ENCODE measurements at regions not wholly inside any gene's neighbourhood (a gene's known extent, or its start where the extent isn't known, plus 50 kb on each side); places are given as distances from the start of the nearest gene placed in this dataset.
"Not testable (repeated sequence)": the region's sequence is repeated elsewhere in the genome, so short reads cannot be mapped to it uniquely, and the experiment has no call there.

DNA sequence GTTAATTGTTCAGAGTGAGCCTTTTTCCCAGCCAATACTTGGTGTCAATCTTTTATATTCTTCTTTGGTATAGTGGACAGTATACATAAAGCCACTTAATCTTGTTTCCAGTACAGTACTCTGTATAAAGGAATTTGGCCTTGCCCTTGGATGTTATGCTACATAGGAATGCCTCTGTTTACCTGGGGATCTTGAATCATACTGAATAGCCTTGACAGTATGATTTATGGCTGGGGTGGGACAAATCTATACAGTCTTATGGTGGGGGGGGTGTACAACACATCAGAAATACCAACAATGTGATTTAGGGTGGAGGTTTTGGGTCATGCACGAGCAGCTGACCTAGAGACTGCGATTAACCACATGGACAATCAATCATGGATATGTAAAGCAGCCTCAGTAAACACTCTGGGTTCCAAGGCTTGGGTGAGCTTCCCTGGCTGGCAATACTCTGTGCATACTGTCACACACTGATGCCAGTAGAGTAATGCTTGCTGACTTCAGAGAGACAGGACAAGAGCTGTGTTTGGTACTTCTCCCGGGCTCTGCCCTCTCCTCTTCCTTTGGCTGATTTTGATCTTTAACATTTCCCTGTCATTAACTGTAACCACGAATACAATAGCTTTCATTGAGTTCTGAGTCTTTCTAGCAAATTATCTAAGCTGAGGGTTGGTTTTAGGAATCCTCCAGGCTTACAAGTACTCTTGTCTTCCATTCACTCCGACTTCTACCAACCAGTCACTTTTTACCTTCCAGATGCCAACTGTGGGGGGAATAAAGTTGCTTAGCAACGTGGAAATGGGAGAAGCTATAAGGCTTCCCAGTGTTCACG lies 84.6 kb downstream of the IARS1 start:
- Mint-ChIP-seq H3K27ac (no peak overlapping the region), H3K27me3 (ENCODE audit: low read depth in 3 of 3) (no peaks in the 10 kb centered on the region)
- no peaks in the 10 kb centered on the region for H3K9me3 ChIP-seq (replicated peaks in 1 of 2; ENCODE audit: control insufficient read depth in 1 of 2, insufficient read depth in 1 of 2, low read length in 2 of 2)

GRCh38 chr9:92206488-92206887 lies 87.0 kb downstream of the IARS1 start:
- no peak overlapping the region for H2AFZ ChIP-seq (ENCODE audit: insufficient read depth, low read depth, low read length, poor library complexity, severe bottlenecking)
- no CpG with 5 or more reads among the region's 1 CpG for WGBS (ENCODE audit: insufficient coverage)
- H3K4me1 Mint-ChIP-seq: no peaks in the 10 kb centered on the region

More for the DNA sequence above, 84.6 kb downstream of the IARS1 start:
- H3K4me3 ChIP-seq (replicated peaks in 1 of 3; ENCODE audit: low read depth in 2 of 3, low read length in 3 of 3): no peak overlapping the region
- H3K36me3 ChIP-seq (replicated peaks in 1 of 2; ENCODE audit: control insufficient read depth in 1 of 2, insufficient read depth in 2 of 2, low read length in 2 of 2): peaks cover 42 to 53% of the 10 kb centered on the region in 2 donors
- H3K27ac ChIP-seq (ENCODE audit: low read depth in 1 of 2, low read length in 2 of 2): no peak overlapping the region
- TF ChIP-seq, protein P1, sequence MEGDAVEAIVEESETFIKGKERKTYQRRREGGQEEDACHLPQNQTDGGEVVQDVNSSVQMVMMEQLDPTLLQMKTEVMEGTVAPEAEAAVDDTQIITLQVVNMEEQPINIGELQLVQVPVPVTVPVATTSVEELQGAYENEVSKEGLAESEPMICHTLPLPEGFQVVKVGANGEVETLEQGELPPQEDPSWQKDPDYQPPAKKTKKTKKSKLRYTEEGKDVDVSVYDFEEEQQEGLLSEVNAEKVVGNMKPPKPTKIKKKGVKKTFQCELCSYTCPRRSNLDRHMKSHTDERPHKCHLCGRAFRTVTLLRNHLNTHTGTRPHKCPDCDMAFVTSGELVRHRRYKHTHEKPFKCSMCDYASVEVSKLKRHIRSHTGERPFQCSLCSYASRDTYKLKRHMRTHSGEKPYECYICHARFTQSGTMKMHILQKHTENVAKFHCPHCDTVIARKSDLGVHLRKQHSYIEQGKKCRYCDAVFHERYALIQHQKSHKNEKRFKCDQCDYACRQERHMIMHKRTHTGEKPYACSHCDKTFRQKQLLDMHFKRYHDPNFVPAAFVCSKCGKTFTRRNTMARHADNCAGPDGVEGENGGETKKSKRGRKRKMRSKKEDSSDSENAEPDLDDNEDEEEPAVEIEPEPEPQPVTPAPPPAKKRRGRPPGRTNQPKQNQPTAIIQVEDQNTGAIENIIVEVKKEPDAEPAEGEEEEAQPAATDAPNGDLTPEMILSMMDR (IDR thresholded peaks at IDR 0.05): no peak
- no peak overlapping the region for H3K4me3 Mint-ChIP-seq
- H3K9ac ChIP-seq (ENCODE audit: insufficient read depth, low read length, poor library complexity, severe bottlenecking): no peak overlapping the region
- no peaks in the 10 kb centered on the region for H4K20me1 ChIP-seq (ENCODE audit: insufficient read depth, low read length)
- peaks cover 61 to 63% of the 10 kb centered on the region in 2 donors for H3K36me3 Mint-ChIP-seq
- peaks cover 0 to 2% (median 0%) of the 10 kb centered on the region in 7 donors for H3K9me3 Mint-ChIP-seq
- no peaks in the 10 kb centered on the region for H3K27me3 ChIP-seq (ENCODE audit: control insufficient read depth in 2 of 2, insufficient read depth in 2 of 2, low read length in 2 of 2)
- no peaks in the 10 kb centered on the region for H3K4me1 Mint-ChIP-seq
- H3K4me1 ChIP-seq (ENCODE audit: control insufficient read depth in 1 of 2, insufficient read depth in 2 of 2, low read length in 2 of 2): no peaks in the 10 kb centered on the region
- no peak overlapping the region for H2AFZ ChIP-seq (ENCODE audit: insufficient read depth, low read depth, low read length, poor library complexity, severe bottlenecking)
- WGBS (ENCODE audit: insufficient coverage): 100% methylated on average over 2 of the region's 7 CpGs
- no peaks in the 10 kb centered on the region for H3K79me2 ChIP-seq (ENCODE audit: insufficient read depth, low read length)
- H3K4me2 ChIP-seq (replicated peaks; ENCODE audit: extremely low read depth, low read length, poor library complexity, severe bottlenecking): no peak overlapping the region
- intact Hi-C loops (cut with micrococcal nuclease): no loop called here
- no peak for DNase-seq

DNA sequence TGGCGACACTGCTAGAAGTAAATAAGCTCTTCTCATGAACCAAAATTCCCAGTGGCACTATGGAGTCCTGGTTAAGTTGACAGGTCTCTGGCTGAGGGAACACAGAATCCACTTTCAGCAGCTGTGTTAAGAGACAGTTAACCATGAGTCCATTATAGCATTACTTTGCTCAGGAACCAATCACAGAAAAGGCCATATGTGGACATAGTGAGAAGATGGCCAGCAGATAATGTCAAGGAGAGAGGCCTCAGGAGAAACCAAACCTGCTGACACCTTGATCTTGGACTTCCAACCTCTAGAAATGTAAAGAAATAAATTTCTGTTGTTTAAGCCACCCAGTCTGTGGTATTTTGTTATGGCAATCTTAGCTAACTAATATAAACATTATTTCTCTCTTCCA lies 88.7 kb upstream of the SPTLC1 start:
- H3K4me2 ChIP-seq (replicated peaks; ENCODE audit: extremely low read depth, low read length, poor library complexity, severe bottlenecking); H3K27ac ChIP-seq (ENCODE audit: low read depth in 1 of 2, low read length in 2 of 2); H3K9me3 ChIP-seq (replicated peaks in 1 of 2; ENCODE audit: control insufficient read depth in 1 of 2, insufficient read depth in 1 of 2, low read length in 2 of 2); H3K4me3 ChIP-seq (replicated peaks in 1 of 3; ENCODE audit: low read depth in 2 of 3, low read length in 3 of 3); H4K20me1 ChIP-seq (ENCODE audit: insufficient read depth, low read length); H3K79me2 ChIP-seq (ENCODE audit: insufficient read depth, low read length); H3K4me3 Mint-ChIP-seq; H3K9me3 Mint-ChIP-seq; H3K4me1 ChIP-seq (ENCODE audit: control insufficient read depth in 1 of 2, insufficient read depth in 2 of 2, low read length in 2 of 2); H3K9ac ChIP-seq (ENCODE audit: insufficient read depth, low read length, poor library complexity, severe bottlenecking); H2AFZ ChIP-seq (ENCODE audit: insufficient read depth, low read depth, low read length, poor library complexity, severe bottlenecking); intact Hi-C loops (cut with micrococcal nuclease); H3K27me3 Mint-ChIP-seq (ENCODE audit: low read depth in 3 of 3); H3K27ac Mint-ChIP-seq; H3K27me3 ChIP-seq (ENCODE audit: control insufficient read depth in 2 of 2, insufficient read depth in 2 of 2, low read length in 2 of 2); DNase-seq; H3K4me1 Mint-ChIP-seq: not testable (repeated sequence)
- H3K36me3 Mint-ChIP-seq: peaks cover 12 to 13% of the 10 kb centered on the region in 2 donors
- 100% methylated on average over 1 of the region's 1 CpG for WGBS (ENCODE audit: insufficient coverage)
- H3K36me3 ChIP-seq (replicated peaks in 1 of 2; ENCODE audit: control insufficient read depth in 1 of 2, insufficient read depth in 2 of 2, low read length in 2 of 2): peaks cover 3 to 13% of the 10 kb centered on the region in 2 donors

More at GRCh38 chr9:92206488-92206887, 87.0 kb downstream of the IARS1 start:
- Histone ChIP-seq H3K27ac (ENCODE audit: low read depth in 1 of 2, low read length in 2 of 2) (no peak overlapping the region), H3K79me2 (ENCODE audit: insufficient read depth, low read length) (no peaks in the 10 kb centered on the region), H3K27me3 (ENCODE audit: control insufficient read depth in 2 of 2, insufficient read depth in 2 of 2, low read length in 2 of 2) (no peaks in the 10 kb centered on the region), H3K9me3 (replicated peaks in 1 of 2; ENCODE audit: control insufficient read depth in 1 of 2, insufficient read depth in 1 of 2, low read length in 2 of 2) (no peaks in the 10 kb centered on the region), H3K4me1 (ENCODE audit: control insufficient read depth in 1 of 2, insufficient read depth in 2 of 2, low read length in 2 of 2) (no peaks in the 10 kb centered on the region), H3K4me2 (replicated peaks; ENCODE audit: extremely low read depth, low read length, poor library complexity, severe bottlenecking) (no peak overlapping the region), H4K20me1 (ENCODE audit: insufficient read depth, low read length) (no peaks in the 10 kb centered on the region), H3K36me3 (replicated peaks in 1 of 2; ENCODE audit: control insufficient read depth in 1 of 2, insufficient read depth in 2 of 2, low read length in 2 of 2) (peaks cover 29 to 39% of the 10 kb centered on the region in 2 donors), H3K9ac (ENCODE audit: insufficient read depth, low read length, poor library complexity, severe bottlenecking) (no peak overlapping the region), H3K4me3 (replicated peaks in 1 of 3; ENCODE audit: low read depth in 2 of 3, low read length in 3 of 3) (no peak overlapping the region)
- intact Hi-C loops (cut with micrococcal nuclease): no loop called here
- Mint-ChIP-seq H3K9me3 (peaks cover 2 to 6% (median 3%) of the 10 kb centered on the region in 7 donors), H3K27me3 (ENCODE audit: low read depth in 3 of 3) (no peaks in the 10 kb centered on the region), H3K27ac (no peak overlapping the region), H3K36me3 (peaks cover 38% of the 10 kb centered on the region in 2 donors), H3K4me3 (no peak overlapping the region)
- DNase-seq: no peak
- TF ChIP-seq, protein P1 (IDR thresholded peaks at IDR 0.05): no peak

Measured in CD14-positive monocyte (primary cell).